ENCODE measurements at regions not wholly inside any gene's neighbourhood (a gene's known extent, or its start where the extent isn't known, plus 50 kb on each side); places are given as distances from the start of the nearest gene placed in this dataset.

GRCh38 chr5:98664736-98665135 lies 108.7 kb upstream of the RGMB start:
- H3K27me3 ChIP-seq (replicated peaks; ENCODE audit: insufficient read depth, low read depth, low read length, poor library complexity): peaks cover 3% of the 10 kb centered on the region
- DNase-seq (ENCODE audit: low spot score): no peak
- ChIA-PET POLR2A (ENCODE audit: low non-redundant PET) (no interaction called here), CTCF (no interaction called here)
- intact Hi-C loops (cut with micrococcal nuclease; ENCODE audit: unreplicated experiment): no loop called here
- H3K4me1 ChIP-seq (ENCODE audit: insufficient read depth, low read length, poor library complexity, severe bottlenecking): no peaks in the 10 kb centered on the region
- H3K4me3 ChIP-seq (ENCODE audit: low read depth, low read length, poor library complexity, severe bottlenecking): no peak overlapping the region
- BruUV-seq (replicated peaks): no TSS peak
- H3K9me3 ChIP-seq (ENCODE audit: low read depth, low read length, poor library complexity, severe bottlenecking): no peaks in the 10 kb centered on the region
- H3K36me3 ChIP-seq (ENCODE audit: insufficient read depth, low read length, poor library complexity, severe bottlenecking): no peaks in the 10 kb centered on the region
- no peak overlapping the region for H3K27ac ChIP-seq (ENCODE audit: low read depth, low read length, poor library complexity, severe bottlenecking)
- TF ChIP-seq EZH2 (IDR thresholded peaks at IDR 0.05; ENCODE audit: borderline replicate concordance, low read depth, low read length, poor library complexity, severe bottlenecking): no peak
- no peak for TF ChIP-seq CTCF (conservative IDR thresholded peaks at IDR 0.05; ENCODE audit: low read depth, low read length)

GRCh38 chr5:98679963-98680362 lies 93.5 kb upstream of the RGMB start:
- CTCF ChIA-PET: no interaction called here
- POLR2A ChIA-PET (ENCODE audit: low non-redundant PET): no interaction called here
- BruUV-seq (replicated peaks): no TSS peak

GRCh38 chr5:98690002-98690401 lies 83.5 kb upstream of the RGMB start:
- H3K4me3 ChIP-seq (ENCODE audit: low read depth, low read length, poor library complexity, severe bottlenecking): no peak overlapping the region
- BruUV-seq (replicated peaks): no TSS peak

More at GRCh38 chr5:98679963-98680362, 93.5 kb upstream of the RGMB start:
- H3K4me1 ChIP-seq (ENCODE audit: insufficient read depth, low read length, poor library complexity, severe bottlenecking): no peaks in the 10 kb centered on the region
- H3K4me3 ChIP-seq (ENCODE audit: low read depth, low read length, poor library complexity, severe bottlenecking): no peak overlapping the region
- H3K9me3 ChIP-seq (ENCODE audit: low read depth, low read length, poor library complexity, severe bottlenecking): no peaks in the 10 kb centered on the region
- no peak overlapping the region for H3K27ac ChIP-seq (ENCODE audit: low read depth, low read length, poor library complexity, severe bottlenecking)
- TF ChIP-seq EZH2 (IDR thresholded peaks at IDR 0.05; ENCODE audit: borderline replicate concordance, low read depth, low read length, poor library complexity, severe bottlenecking) (no peak), CTCF (conservative IDR thresholded peaks at IDR 0.05; ENCODE audit: low read depth, low read length) (no peak)
- H3K27me3 ChIP-seq (replicated peaks; ENCODE audit: insufficient read depth, low read depth, low read length, poor library complexity): no peaks in the 10 kb centered on the region
- no peak for DNase-seq (ENCODE audit: low spot score)
- intact Hi-C loops (cut with micrococcal nuclease; ENCODE audit: unreplicated experiment): no loop called here
- H3K36me3 ChIP-seq (ENCODE audit: insufficient read depth, low read length, poor library complexity, severe bottlenecking): no peaks in the 10 kb centered on the region

More at GRCh38 chr5:98690002-98690401, 83.5 kb upstream of the RGMB start:
- ChIA-PET POLR2A (ENCODE audit: low non-redundant PET) (no interaction called here), CTCF (no interaction called here)
- Histone ChIP-seq H3K36me3 (ENCODE audit: insufficient read depth, low read length, poor library complexity, severe bottlenecking) (no peaks in the 10 kb centered on the region), H3K27ac (ENCODE audit: low read depth, low read length, poor library complexity, severe bottlenecking) (no peak overlapping the region), H3K9me3 (ENCODE audit: low read depth, low read length, poor library complexity, severe bottlenecking) (no peaks in the 10 kb centered on the region), H3K27me3 (replicated peaks; ENCODE audit: insufficient read depth, low read depth, low read length, poor library complexity) (no peaks in the 10 kb centered on the region), H3K4me1 (ENCODE audit: insufficient read depth, low read length, poor library complexity, severe bottlenecking) (no peaks in the 10 kb centered on the region)
- intact Hi-C loops (cut with micrococcal nuclease; ENCODE audit: unreplicated experiment): no loop called here
- DNase-seq (ENCODE audit: low spot score): no peak
- TF ChIP-seq CTCF (conservative IDR thresholded peaks at IDR 0.05; ENCODE audit: low read depth, low read length) (no peak), EZH2 (IDR thresholded peaks at IDR 0.05; ENCODE audit: borderline replicate concordance, low read depth, low read length, poor library complexity, severe bottlenecking) (no peak)
